Common myeloid progenitor, CD34-positive (primary cell): ENCODE measurements at regions not wholly inside any gene's neighbourhood (a gene's known extent, or its start where the extent isn't known, plus 50 kb on each side); places are given as distances from the start of the nearest gene placed in this dataset.

Experiments used
- CTCF ChIA-PET: fragments of 350-600 bp; sonication (Branson Sonifier 250); formaldehyde crosslinking; loops from one replicate; lab custom pipeline; 2021; ENCODE audit warnings: antibody characterized with exemption; lab: Charles Lee
- POLR2A ChIA-PET: fragments of 350-600 bp; sonication (Branson Sonifier 250); formaldehyde crosslinking; loops from one replicate; lab custom pipeline; 2021; ENCODE audit warnings: antibody characterized with exemption; lab: Charles Lee
- DNase-seq, 3 donors: peaks; one replicate each; pipeline versions ENCODE4 v3.0.0 to v3.0.0-alpha.2; 2013
- H3K27ac ChIP-seq, 2 experiments: 1 replicate in 1 of 2; 2 replicates in 1 of 2; pipeline ENCODE4 v1.7.0; 2013; ENCODE audit warnings: inconsistent platforms in 2 of 2, low read length in 2 of 2, mild to moderate bottlenecking in 2 of 2, low read depth in 1 of 2, moderate library complexity in 1 of 2; ENCODE audit not compliant: severe bottlenecking in 2 of 2, insufficient read depth in 1 of 2, poor library complexity in 1 of 2
- H3K27me3 ChIP-seq, 5 experiments: replicated peaks in 2 of 5; 1 replicate in 3 of 5; 2 replicates in 2 of 5; pipeline versions ENCODE4 v1.6.1 to v1.7.0; 2013; ENCODE audit warnings: low read length in 4 of 5, mild to moderate bottlenecking in 2 of 5, moderate library complexity in 2 of 5, inconsistent platforms in 1 of 5; ENCODE audit not compliant: insufficient read depth in 5 of 5, control insufficient read depth in 4 of 5
- H3K36me3 ChIP-seq, 4 experiments: 1 replicate in 2 of 4; 2 replicates in 2 of 4; pipeline versions ENCODE4 v1.6.1 to v1.7.0; 2013; ENCODE audit warnings: low read length in 3 of 4, control low read depth in 1 of 4, mild to moderate bottlenecking in 1 of 4; ENCODE audit not compliant: control insufficient read depth in 4 of 4, insufficient read depth in 4 of 4
- H3K4me1 ChIP-seq, 4 experiments: 1 replicate in 3 of 4; 2 replicates in 1 of 4; pipeline versions ENCODE4 v1.6.1 to v1.7.1; 2013; ENCODE audit warnings: low read length in 3 of 4, mild to moderate bottlenecking in 3 of 4, control low read depth in 1 of 4, inconsistent platforms in 1 of 4, moderate library complexity in 1 of 4; ENCODE audit not compliant: control insufficient read depth in 4 of 4, insufficient read depth in 4 of 4; ENCODE audit errors: control extremely low read depth in 1 of 4
- H3K4me3 ChIP-seq, 7 experiments: 1 replicate in 4 of 7; 2 replicates in 3 of 7; pipeline versions ENCODE4 v1.5.1 to v1.7.0; 2013; ENCODE audit warnings: mild to moderate bottlenecking in 7 of 7, low read length in 6 of 7, moderate library complexity in 6 of 7, inconsistent platforms in 2 of 7, low read depth in 2 of 7, control low read depth in 1 of 7; ENCODE audit not compliant: insufficient read depth in 4 of 7, control insufficient read depth in 1 of 7; ENCODE audit errors: extremely low read depth in 1 of 7
- H3K9me3 ChIP-seq, 5 experiments: 1 replicate in 4 of 5; 2 replicates in 1 of 5; pipeline versions ENCODE4 v1.6.1 to v1.7.1; 2013; ENCODE audit warnings: low read length in 4 of 5, mild to moderate bottlenecking in 2 of 5, inconsistent platforms in 1 of 5, low read depth in 1 of 5, moderate library complexity in 1 of 5; ENCODE audit not compliant: control insufficient read depth in 4 of 5, insufficient read depth in 2 of 5; ENCODE audit errors: control extremely low read depth in 1 of 5
- WGBS: methylation state at CpG from one replicate; pipeline ENCODE4 v1.1.5; 2013; ENCODE audit not compliant: insufficient coverage; 5-methylcytosine and 5-hydroxymethylcytosine counted together

GRCh38 chr1:181206979-181207790, 118.7 kb downstream of the IER5 start:
- H3K9me3 ChIP-seq: no peaks in the 10 kb centered on the region
- ChIA-PET CTCF (interaction anchor here (1.7 kb wide), 1 partner anchor 17 kb away, joined by 3 read pairs; no protein-coding TSS in a partner anchor), POLR2A (no interaction called here)
- no peak for DNase-seq
- no peaks in the 10 kb centered on the region for H3K36me3 ChIP-seq
- no peak overlapping the region for H3K4me3 ChIP-seq
- H3K4me1 ChIP-seq: no peaks in the 10 kb centered on the region
- WGBS: 88% methylated on average over 15 of the region's 19 CpGs
- no peak overlapping the region for H3K27ac ChIP-seq
- H3K27me3 ChIP-seq: peaks cover 0 to 13% (median 3%) of the 10 kb centered on the region in 5 experiments

GRCh38 chr1:181208083-181208482, 119.6 kb downstream of the IER5 start:
- ChIA-PET CTCF (interaction anchor here (1.7 kb wide), 1 partner anchor 18 kb away, joined by 3 read pairs; no protein-coding TSS in a partner anchor), POLR2A (no interaction called here)

GRCh38 chr1:181208967-181209366, 120.5 kb downstream of the IER5 start:
- Histone ChIP-seq H3K4me1 (no peaks in the 10 kb centered on the region), H3K9me3 (no peaks in the 10 kb centered on the region), H3K27me3 (peaks cover 0 to 11% (median 5%) of the 10 kb centered on the region in 5 experiments), H3K27ac (no peak overlapping the region), H3K4me3 (no peak overlapping the region), H3K36me3 (no peaks in the 10 kb centered on the region)
- CTCF ChIA-PET: interaction anchor here (0.7 to 1.7 kb wide), 2 partner anchors 19 to 270 kb away, joined by 3 read pairs; no protein-coding TSS in a partner anchor
- no peak for DNase-seq
- WGBS: 100% methylated on average over 4 of the region's 5 CpGs
- POLR2A ChIA-PET: no interaction called here

More at GRCh38 chr1:181208083-181208482, 119.6 kb downstream of the IER5 start:
- Histone ChIP-seq H3K4me1 (no peaks in the 10 kb centered on the region), H3K9me3 (no peaks in the 10 kb centered on the region), H3K27ac (no peak overlapping the region), H3K27me3 (peaks cover 0 to 13% (median 4%) of the 10 kb centered on the region in 5 experiments), H3K36me3 (no peaks in the 10 kb centered on the region), H3K4me3 (no peak overlapping the region)
- no peak for DNase-seq
- 99% methylated on average over 5 of the region's 6 CpGs for WGBS

- no peak overlapping the region for H3K4me3 ChIP-seq
- 94% methylated on average over 2 of the region's 3 CpGs for WGBS
- POLR2A ChIA-PET: no interaction called here
- no peak overlapping the region for H3K27ac ChIP-seq
- H3K36me3 ChIP-seq: no peaks in the 10 kb centered on the region
- no peaks in the 10 kb centered on the region for H3K9me3 ChIP-seq
- DNase-seq: no peak
- CTCF ChIA-PET: no interaction called here
- no peaks in the 10 kb centered on the region for H3K4me1 ChIP-seq
- peaks cover 0 to 11% (median 2%) of the 10 kb centered on the region in 5 experiments for H3K27me3 ChIP-seq
Observed at GRCh38 chr1:181213056-181213455, 124.6 kb downstream of the IER5 start.

- Histone ChIP-seq H3K27ac (no peak overlapping the region), H3K4me3 (no peak overlapping the region), H3K36me3 (no peaks in the 10 kb centered on the region), H3K9me3 (no peaks in the 10 kb centered on the region), H3K27me3 (peaks cover 0 to 8% (median 4%) of the 10 kb centered on the region in 5 experiments), H3K4me1 (no peaks in the 10 kb centered on the region)
- ChIA-PET CTCF (no interaction called here), POLR2A (no interaction called here)
- no peak for DNase-seq
- WGBS: 58% methylated on average over 1 of the region's 3 CpGs
Observed at GRCh38 chr1:181216591-181216994, 128.1 kb downstream of the IER5 start.

DNA sequence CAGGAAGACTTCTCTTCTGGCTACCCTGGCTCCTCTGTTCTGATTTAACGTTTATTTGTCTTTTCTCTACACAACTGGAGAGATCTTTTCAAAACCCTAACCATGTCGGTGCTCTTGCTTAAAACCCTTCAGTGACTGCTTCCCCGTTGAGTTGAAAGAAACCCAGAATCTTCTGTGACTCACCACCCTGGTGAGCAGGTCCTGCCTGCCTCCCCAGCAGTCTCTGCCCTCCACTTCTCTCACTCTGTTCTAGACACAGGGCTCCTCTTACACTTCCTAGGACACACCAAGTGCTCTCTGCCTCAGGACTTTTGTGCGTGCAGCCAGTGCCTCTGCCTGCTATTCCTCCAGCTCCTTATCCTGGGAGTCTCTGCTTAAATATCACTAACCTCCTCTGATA, 131.4 kb downstream of the IER5 start:
- H3K27ac ChIP-seq: no peak overlapping the region
- no peaks in the 10 kb centered on the region for H3K4me1 ChIP-seq
- CTCF ChIA-PET: interaction anchor here (1.4 kb wide), 1 partner anchor 18 kb away, joined by 4 read pairs; no protein-coding TSS in a partner anchor
- WGBS: 92% methylated on average over 3 of the region's 4 CpGs
- H3K27me3 ChIP-seq: peaks cover 0 to 4% (median 0%) of the 10 kb centered on the region in 5 experiments
- no peak overlapping the region for H3K4me3 ChIP-seq
- H3K36me3 ChIP-seq: no peaks in the 10 kb centered on the region
- POLR2A ChIA-PET: no interaction called here
- peaks cover 0 to 5% (median 0%) of the 10 kb centered on the region in 5 experiments for H3K9me3 ChIP-seq
- no peak for DNase-seq

- no peak overlapping the region for H3K4me3 ChIP-seq
- ChIA-PET POLR2A (no interaction called here), CTCF (interaction anchor here (0.6 kb wide), 1 partner anchor 1277 kb away, joined by 3 read pairs; no protein-coding TSS in a partner anchor)
- H3K4me1 ChIP-seq: no peaks in the 10 kb centered on the region
- H3K36me3 ChIP-seq: no peaks in the 10 kb centered on the region
- WGBS: 73% methylated on average over 5 of the region's 5 CpGs
- peaks cover 0 to 4% (median 0%) of the 10 kb centered on the region in 5 experiments for H3K27me3 ChIP-seq
- H3K27ac ChIP-seq: no peak overlapping the region
- DNase-seq: no peak
- peaks cover 0 to 5% (median 0%) of the 10 kb centered on the region in 5 experiments for H3K9me3 ChIP-seq
Observed at GRCh38 chr1:181221078-181221477, 132.6 kb downstream of the IER5 start.
